ENCODE measurements at regions not wholly inside any gene's neighbourhood (a gene's known extent, or its start where the extent isn't known, plus 50 kb on each side); places are given as distances from the start of the nearest gene placed in this dataset.

GRCh38 chr2:194495046-194495445 lies 1162.0 kb upstream of the SLC39A10 start:
- Histone ChIP-seq H3K4me2 (no peak overlapping the region), H3K4me1 (replicated peaks; ENCODE audit: insufficient read depth) (no peaks in the 10 kb centered on the region), H3K27me3 (ENCODE audit: insufficient read depth, low read depth) (no peaks in the 10 kb centered on the region), H3K4me3 (no peak overlapping the region), H3F3A (ENCODE audit: insufficient read depth, low read depth) (no peaks in the 10 kb centered on the region), H3K9me2 (ENCODE audit: insufficient read depth) (no peaks in the 10 kb centered on the region; the same call in 1 of the 2 replicates), H3K9me3 (ENCODE audit: insufficient read depth, low read depth) (no peaks in the 10 kb centered on the region), H4K20me1 (ENCODE audit: insufficient read depth) (no peaks in the 10 kb centered on the region), H3K79me2 (ENCODE audit: low read depth) (no peaks in the 10 kb centered on the region), H2AFZ (no peak overlapping the region), H3K36me3 (ENCODE audit: low read depth) (no peaks in the 10 kb centered on the region), H3K27ac (no peak overlapping the region)
- CTCF ChIA-PET = no interaction called here
- TF ChIP-seq EZH2 (IDR thresholded peaks at IDR 0.05; ENCODE audit: low read depth) = no peak
- TF ChIP-seq CTCF (conservative IDR thresholded peaks at IDR 0.05) = no peak
- no TSS peak for BruUV-seq (replicated peaks)
- intact Hi-C loops (cut with micrococcal nuclease; ENCODE audit: unreplicated experiment) = no loop called here
- DNase-seq = no peak
- POLR2A ChIA-PET (ENCODE audit: unreplicated experiment) = no interaction called here

GRCh38 chr2:194494401-194494800 lies 1162.6 kb upstream of the SLC39A10 start:
- no peak overlapping the region for H2AFZ ChIP-seq
- H3K27me3 ChIP-seq (ENCODE audit: insufficient read depth, low read depth) = no peaks in the 10 kb centered on the region
- no peak overlapping the region for H3K4me3 ChIP-seq
- no peak overlapping the region for H3K27ac ChIP-seq
- no peaks in the 10 kb centered on the region for H3K79me2 ChIP-seq (ENCODE audit: low read depth)
- H4K20me1 ChIP-seq (ENCODE audit: insufficient read depth) = no peaks in the 10 kb centered on the region
- ChIA-PET CTCF (no interaction called here), POLR2A (ENCODE audit: unreplicated experiment) (no interaction called here)
- no peaks in the 10 kb centered on the region for H3K9me3 ChIP-seq (ENCODE audit: insufficient read depth, low read depth)
- no peak overlapping the region for H3K4me2 ChIP-seq
- TF ChIP-seq CTCF (conservative IDR thresholded peaks at IDR 0.05) = no peak
- TF ChIP-seq EZH2 (IDR thresholded peaks at IDR 0.05; ENCODE audit: low read depth) = no peak
- H3K36me3 ChIP-seq (ENCODE audit: low read depth) = no peaks in the 10 kb centered on the region
- DNase-seq = no peak
- intact Hi-C loops (cut with micrococcal nuclease; ENCODE audit: unreplicated experiment) = no loop called here
- H3F3A ChIP-seq (ENCODE audit: insufficient read depth, low read depth) = no peaks in the 10 kb centered on the region
- BruUV-seq (replicated peaks) = no TSS peak
- H3K4me1 ChIP-seq (replicated peaks; ENCODE audit: insufficient read depth) = no peaks in the 10 kb centered on the region
- no peaks in the 10 kb centered on the region; the same call in 1 of the 2 replicates for H3K9me2 ChIP-seq (ENCODE audit: insufficient read depth)

GRCh38 chr2:194491409-194492115 lies 1165.5 kb upstream of the SLC39A10 start:
- Histone ChIP-seq H4K20me1 (ENCODE audit: insufficient read depth) (no peaks in the 10 kb centered on the region), H3K4me1 (replicated peaks; ENCODE audit: insufficient read depth) (no peaks in the 10 kb centered on the region), H3K4me2 (no peak overlapping the region), H3K9me3 (ENCODE audit: insufficient read depth, low read depth) (no peaks in the 10 kb centered on the region), H3K79me2 (ENCODE audit: low read depth) (no peaks in the 10 kb centered on the region), H3K4me3 (no peak overlapping the region), H3K27ac (no peak overlapping the region), H3F3A (ENCODE audit: insufficient read depth, low read depth) (no peaks in the 10 kb centered on the region), H2AFZ (no peak overlapping the region), H3K36me3 (ENCODE audit: low read depth) (no peaks in the 10 kb centered on the region), H3K9me2 (ENCODE audit: insufficient read depth) (no peaks in the 10 kb centered on the region), H3K27me3 (ENCODE audit: insufficient read depth, low read depth) (no peaks in the 10 kb centered on the region)
- intact Hi-C loops (cut with micrococcal nuclease; ENCODE audit: unreplicated experiment) = no loop called here
- CTCF ChIA-PET = no interaction called here
- POLR2A ChIA-PET (ENCODE audit: unreplicated experiment) = interaction anchor here (0.9 kb wide), 1 partner anchor 1447 kb away, joined by 9 read pairs; no protein-coding TSS in a partner anchor
- no peak for DNase-seq
- TF ChIP-seq EZH2 (IDR thresholded peaks at IDR 0.05; ENCODE audit: low read depth) (no peak), CTCF (conservative IDR thresholded peaks at IDR 0.05) (no peak)
- BruUV-seq (replicated peaks) = no TSS peak

Measured in PC-9 (cell line).